ENCODE measurements at regions not wholly inside any gene's neighbourhood (a gene's known extent, or its start where the extent isn't known, plus 50 kb on each side); places are given as distances from the start of the nearest gene placed in this dataset.

DNA sequence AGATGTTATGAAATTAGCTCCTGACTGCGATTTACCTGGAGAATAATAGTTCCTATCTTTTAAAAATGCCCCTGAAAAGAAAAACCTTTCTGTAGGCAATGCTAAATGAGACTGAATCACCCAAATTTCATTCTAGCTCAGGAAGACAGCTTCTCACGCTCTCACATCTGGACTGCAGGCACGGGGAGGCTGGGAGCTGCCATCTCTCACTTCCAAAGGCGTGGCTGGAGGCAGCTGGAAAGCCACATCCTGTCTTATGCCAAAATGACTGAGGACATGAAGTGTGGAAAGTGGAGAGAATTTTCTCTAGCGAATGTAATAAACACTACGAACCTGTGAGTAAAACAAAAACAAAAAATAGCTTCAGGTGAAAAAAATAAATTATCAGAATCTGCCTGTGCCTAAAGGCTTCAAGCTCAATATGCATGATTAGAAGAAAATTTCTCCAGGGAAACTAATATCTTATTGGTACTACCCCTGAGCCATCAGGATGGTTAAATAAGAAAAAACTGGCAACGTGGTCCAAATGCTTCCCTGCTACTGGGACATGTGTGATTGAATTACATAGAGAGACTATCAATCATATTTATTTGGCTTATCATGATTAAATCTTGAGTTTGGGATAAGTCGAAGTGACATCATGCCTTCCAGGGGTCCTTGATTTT lies 58.1 kb upstream of the UBL3 start:
- Histone ChIP-seq H3K4me1 (ENCODE audit: low read length) (no peaks in the 10 kb centered on the region), H2AFZ (ENCODE audit: low read length) (no peak overlapping the region), H3K4me3 (ENCODE audit: low read length) (no peak overlapping the region), H3K9me2 (replicated peaks; ENCODE audit: insufficient read depth, low read length) (no peaks in the 10 kb centered on the region), H3K79me2 (ENCODE audit: low read length) (no peaks in the 10 kb centered on the region), H4K20me1 (ENCODE audit: insufficient read depth, low read depth, low read length) (no peaks in the 10 kb centered on the region), H3K9ac (ENCODE audit: low read length) (no peak overlapping the region), H3K27ac (ENCODE audit: low read length) (no peak overlapping the region), H3K36me3 (ENCODE audit: insufficient read depth, low read length) (no peaks in the 10 kb centered on the region), H3K27me3 (ENCODE audit: low read length) (no peaks in the 10 kb centered on the region), H3K4me2 (ENCODE audit: low read depth, low read length, poor library complexity, severe bottlenecking) (no peak overlapping the region), H3K9me3 (ENCODE audit: low read length) (no peaks in the 10 kb centered on the region)
- no peak for DNase-seq

GRCh38 chr13:29907670-29908069 lies 57.3 kb upstream of the UBL3 start:
- no peak overlapping the region for H3K9ac ChIP-seq (ENCODE audit: low read length)
- H3K79me2 ChIP-seq (ENCODE audit: low read length): no peaks in the 10 kb centered on the region
- no peaks in the 10 kb centered on the region for H3K4me1 ChIP-seq (ENCODE audit: low read length)
- no peaks in the 10 kb centered on the region for H4K20me1 ChIP-seq (ENCODE audit: insufficient read depth, low read depth, low read length)
- no peak overlapping the region for H3K4me3 ChIP-seq (ENCODE audit: low read length)
- no peaks in the 10 kb centered on the region for H3K9me3 ChIP-seq (ENCODE audit: low read length)
- H3K9me2 ChIP-seq (replicated peaks; ENCODE audit: insufficient read depth, low read length): no peaks in the 10 kb centered on the region
- DNase-seq: no peak
- H2AFZ ChIP-seq (ENCODE audit: low read length): no peak overlapping the region
- H3K36me3 ChIP-seq (ENCODE audit: insufficient read depth, low read length): no peaks in the 10 kb centered on the region
- H3K27me3 ChIP-seq (ENCODE audit: low read length): no peaks in the 10 kb centered on the region
- no peak overlapping the region for H3K27ac ChIP-seq (ENCODE audit: low read length)
- no peak overlapping the region for H3K4me2 ChIP-seq (ENCODE audit: low read depth, low read length, poor library complexity, severe bottlenecking)

DNA sequence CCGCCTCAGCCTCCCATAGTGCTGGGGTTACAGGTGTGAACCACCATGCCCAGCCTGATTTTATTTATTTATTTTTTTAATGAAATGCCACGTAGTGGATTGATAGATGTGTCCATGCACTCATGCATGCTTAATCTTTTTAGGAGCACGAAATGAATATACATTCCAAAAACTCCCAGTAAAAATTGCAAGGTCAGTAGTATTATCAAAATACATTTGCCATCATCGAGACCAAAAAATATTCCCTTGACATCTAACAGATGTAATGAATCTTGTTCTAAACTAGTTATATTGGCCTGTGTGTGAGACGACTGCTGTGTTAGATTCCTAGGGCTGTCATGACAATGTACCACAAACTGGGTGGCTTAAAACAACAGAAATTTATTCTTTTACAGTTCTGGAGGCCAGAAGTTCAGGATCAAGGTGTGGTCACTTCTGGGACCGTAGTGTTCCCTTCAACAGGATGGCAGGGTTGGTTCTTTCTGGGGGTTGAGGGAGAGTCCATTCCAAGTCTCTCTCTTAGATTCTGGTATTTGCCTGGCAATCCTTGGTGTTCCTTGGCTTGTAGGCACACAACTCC lies 56.1 kb upstream of the UBL3 start:
- Histone ChIP-seq H3K9ac (ENCODE audit: low read length) (no peak overlapping the region), H3K4me2 (ENCODE audit: low read depth, low read length, poor library complexity, severe bottlenecking) (no peak overlapping the region), H3K36me3 (ENCODE audit: insufficient read depth, low read length) (no peaks in the 10 kb centered on the region), H3K4me3 (ENCODE audit: low read length) (no peak overlapping the region), H3K27ac (ENCODE audit: low read length) (no peak overlapping the region), H4K20me1 (ENCODE audit: insufficient read depth, low read depth, low read length) (no peaks in the 10 kb centered on the region), H3K27me3 (ENCODE audit: low read length) (no peaks in the 10 kb centered on the region), H3K9me2 (replicated peaks; ENCODE audit: insufficient read depth, low read length) (no peaks in the 10 kb centered on the region), H3K9me3 (ENCODE audit: low read length) (no peaks in the 10 kb centered on the region), H3K4me1 (ENCODE audit: low read length) (no peaks in the 10 kb centered on the region), H2AFZ (ENCODE audit: low read length) (no peak overlapping the region), H3K79me2 (ENCODE audit: low read length) (no peaks in the 10 kb centered on the region)
- no peak for DNase-seq

DNA sequence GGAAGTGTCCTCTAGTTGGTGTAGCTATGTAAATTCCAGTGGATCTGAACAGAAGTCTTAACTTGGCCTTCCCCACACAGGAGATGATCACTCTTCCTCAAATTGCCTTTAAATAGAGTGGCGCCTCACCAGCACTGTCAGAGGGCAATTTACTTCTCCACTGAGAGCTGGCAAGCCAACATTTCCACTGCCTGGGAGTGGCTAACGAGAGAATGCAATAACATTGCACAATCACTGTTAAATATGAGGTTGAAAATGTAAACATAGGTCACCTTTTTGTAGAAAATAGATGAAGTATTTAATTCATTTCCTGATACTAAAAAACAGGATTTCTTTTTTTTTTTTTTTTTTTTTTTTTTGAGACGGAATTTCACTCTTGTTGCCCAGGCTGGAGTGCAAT lies 55.4 kb upstream of the UBL3 start:
- Histone ChIP-seq H3K9ac (ENCODE audit: low read length) (no peak overlapping the region), H4K20me1 (ENCODE audit: insufficient read depth, low read depth, low read length) (no peaks in the 10 kb centered on the region), H3K27me3 (ENCODE audit: low read length) (no peaks in the 10 kb centered on the region), H3K9me3 (ENCODE audit: low read length) (no peaks in the 10 kb centered on the region), H3K36me3 (ENCODE audit: insufficient read depth, low read length) (no peaks in the 10 kb centered on the region), H3K27ac (ENCODE audit: low read length) (no peak overlapping the region), H3K4me3 (ENCODE audit: low read length) (no peak overlapping the region), H3K79me2 (ENCODE audit: low read length) (no peaks in the 10 kb centered on the region), H2AFZ (ENCODE audit: low read length) (no peak overlapping the region), H3K4me1 (ENCODE audit: low read length) (no peaks in the 10 kb centered on the region), H3K9me2 (replicated peaks; ENCODE audit: insufficient read depth, low read length) (no peaks in the 10 kb centered on the region), H3K4me2 (ENCODE audit: low read depth, low read length, poor library complexity, severe bottlenecking) (no peak overlapping the region)
- no peak for DNase-seq

DNA sequence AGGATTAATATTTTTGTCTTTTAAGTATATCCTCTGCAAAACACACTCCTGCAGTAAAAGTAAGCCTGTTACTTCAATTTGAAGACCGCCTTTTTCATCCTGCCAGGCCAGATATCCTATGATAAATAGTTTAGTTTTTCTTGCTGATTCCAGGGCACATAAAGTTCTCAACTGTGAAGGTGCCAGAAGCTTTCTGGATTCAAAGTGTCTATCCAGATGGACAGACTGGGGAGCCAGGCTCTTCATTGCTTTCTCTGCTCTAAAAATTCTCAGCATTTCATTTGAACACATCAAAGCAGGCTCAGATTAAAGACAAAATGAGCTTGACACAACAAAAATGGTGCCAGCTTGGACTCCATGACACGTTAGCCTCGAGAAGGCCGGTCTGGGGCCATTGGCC lies 53.6 kb upstream of the UBL3 start:
- no peaks in the 10 kb centered on the region for H3K9me2 ChIP-seq (replicated peaks; ENCODE audit: insufficient read depth, low read length)
- no peaks in the 10 kb centered on the region for H3K36me3 ChIP-seq (ENCODE audit: insufficient read depth, low read length)
- no peak overlapping the region for H3K4me3 ChIP-seq (ENCODE audit: low read length)
- no peaks in the 10 kb centered on the region for H3K27me3 ChIP-seq (ENCODE audit: low read length)
- no peak overlapping the region for H3K9ac ChIP-seq (ENCODE audit: low read length)
- H3K9me3 ChIP-seq (ENCODE audit: low read length): no peaks in the 10 kb centered on the region
- no peaks in the 10 kb centered on the region for H3K79me2 ChIP-seq (ENCODE audit: low read length)
- H4K20me1 ChIP-seq (ENCODE audit: insufficient read depth, low read depth, low read length): no peaks in the 10 kb centered on the region
- H2AFZ ChIP-seq (ENCODE audit: low read length): no peak overlapping the region
- no peaks in the 10 kb centered on the region for H3K4me1 ChIP-seq (ENCODE audit: low read length)
- no peak for DNase-seq
- H3K4me2 ChIP-seq (ENCODE audit: low read depth, low read length, poor library complexity, severe bottlenecking): no peak overlapping the region
- H3K27ac ChIP-seq (ENCODE audit: low read length): no peak overlapping the region

DNA sequence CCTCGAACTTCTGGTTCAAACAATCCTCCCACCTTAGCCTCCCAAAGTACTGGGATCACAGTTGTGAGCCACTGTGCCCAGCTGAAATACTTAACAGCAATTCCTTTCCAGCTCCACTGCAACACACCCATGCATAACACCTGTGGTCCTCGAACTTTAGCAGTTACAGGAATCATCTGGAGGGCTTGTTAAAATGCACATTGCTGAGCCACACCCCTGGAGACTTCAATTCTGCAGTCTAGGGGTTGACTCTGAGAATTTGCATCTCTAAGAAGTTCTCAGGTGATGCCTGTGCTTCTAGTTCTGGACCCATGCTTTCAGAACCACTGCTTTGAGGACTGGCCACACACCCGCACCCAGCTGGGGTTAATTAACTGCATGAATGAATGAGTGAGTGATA lies 53.1 kb upstream of the UBL3 start:
- Histone ChIP-seq H3K79me2 (ENCODE audit: low read length) (no peaks in the 10 kb centered on the region), H3K9ac (ENCODE audit: low read length) (no peak overlapping the region), H3K4me2 (ENCODE audit: low read depth, low read length, poor library complexity, severe bottlenecking) (no peak overlapping the region), H4K20me1 (ENCODE audit: insufficient read depth, low read depth, low read length) (no peaks in the 10 kb centered on the region), H3K36me3 (ENCODE audit: insufficient read depth, low read length) (no peaks in the 10 kb centered on the region), H3K4me3 (ENCODE audit: low read length) (no peak overlapping the region), H3K27ac (ENCODE audit: low read length) (no peak overlapping the region), H3K9me3 (ENCODE audit: low read length) (no peaks in the 10 kb centered on the region), H3K4me1 (ENCODE audit: low read length) (no peaks in the 10 kb centered on the region), H2AFZ (ENCODE audit: low read length) (no peak overlapping the region), H3K9me2 (replicated peaks; ENCODE audit: insufficient read depth, low read length) (no peaks in the 10 kb centered on the region), H3K27me3 (ENCODE audit: low read length) (no peaks in the 10 kb centered on the region)
- no peak for DNase-seq

DNA sequence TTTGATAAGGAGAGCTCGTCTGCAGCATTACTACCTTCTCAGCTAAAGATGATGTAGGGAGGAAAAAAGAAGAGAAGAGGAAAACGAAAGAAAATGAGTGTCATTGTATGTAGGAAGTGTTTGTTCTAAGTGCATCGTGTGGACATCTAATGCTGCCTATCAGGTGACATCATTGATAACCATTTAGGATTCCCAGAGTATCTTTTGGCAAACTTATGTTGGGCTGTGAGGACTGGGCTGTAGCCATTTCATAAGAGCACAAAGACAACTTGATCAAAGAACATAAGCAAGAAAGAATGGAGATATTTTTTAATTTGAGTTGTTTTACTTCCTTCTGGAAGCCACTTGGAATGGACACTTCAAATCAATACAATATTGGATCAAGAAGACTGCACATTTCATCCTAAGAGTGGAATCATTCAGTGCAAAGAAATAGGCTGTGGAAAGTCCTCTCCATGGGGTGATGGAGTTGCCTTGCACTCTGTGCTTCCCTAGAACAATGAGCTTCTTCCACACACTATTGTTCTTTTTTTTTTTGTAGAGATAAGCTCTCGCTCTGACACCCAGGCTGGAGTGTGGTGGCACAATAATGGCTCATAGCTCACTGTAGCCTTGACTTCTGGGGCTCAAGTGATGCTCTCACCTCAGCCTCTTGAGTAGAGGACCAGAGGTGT lies 52.4 kb upstream of the UBL3 start:
- Histone ChIP-seq H3K36me3 (ENCODE audit: insufficient read depth, low read length) (no peaks in the 10 kb centered on the region), H3K4me3 (ENCODE audit: low read length) (no peak overlapping the region), H3K9ac (ENCODE audit: low read length) (no peak overlapping the region), H3K9me3 (ENCODE audit: low read length) (no peaks in the 10 kb centered on the region), H3K9me2 (replicated peaks; ENCODE audit: insufficient read depth, low read length) (no peaks in the 10 kb centered on the region), H3K4me1 (ENCODE audit: low read length) (no peaks in the 10 kb centered on the region), H2AFZ (ENCODE audit: low read length) (no peak overlapping the region), H3K27ac (ENCODE audit: low read length) (no peak overlapping the region), H3K79me2 (ENCODE audit: low read length) (no peaks in the 10 kb centered on the region), H3K27me3 (ENCODE audit: low read length) (no peaks in the 10 kb centered on the region), H4K20me1 (ENCODE audit: insufficient read depth, low read depth, low read length) (no peaks in the 10 kb centered on the region), H3K4me2 (ENCODE audit: low read depth, low read length, poor library complexity, severe bottlenecking) (no peak overlapping the region)
- DNase-seq: no peak

DNA sequence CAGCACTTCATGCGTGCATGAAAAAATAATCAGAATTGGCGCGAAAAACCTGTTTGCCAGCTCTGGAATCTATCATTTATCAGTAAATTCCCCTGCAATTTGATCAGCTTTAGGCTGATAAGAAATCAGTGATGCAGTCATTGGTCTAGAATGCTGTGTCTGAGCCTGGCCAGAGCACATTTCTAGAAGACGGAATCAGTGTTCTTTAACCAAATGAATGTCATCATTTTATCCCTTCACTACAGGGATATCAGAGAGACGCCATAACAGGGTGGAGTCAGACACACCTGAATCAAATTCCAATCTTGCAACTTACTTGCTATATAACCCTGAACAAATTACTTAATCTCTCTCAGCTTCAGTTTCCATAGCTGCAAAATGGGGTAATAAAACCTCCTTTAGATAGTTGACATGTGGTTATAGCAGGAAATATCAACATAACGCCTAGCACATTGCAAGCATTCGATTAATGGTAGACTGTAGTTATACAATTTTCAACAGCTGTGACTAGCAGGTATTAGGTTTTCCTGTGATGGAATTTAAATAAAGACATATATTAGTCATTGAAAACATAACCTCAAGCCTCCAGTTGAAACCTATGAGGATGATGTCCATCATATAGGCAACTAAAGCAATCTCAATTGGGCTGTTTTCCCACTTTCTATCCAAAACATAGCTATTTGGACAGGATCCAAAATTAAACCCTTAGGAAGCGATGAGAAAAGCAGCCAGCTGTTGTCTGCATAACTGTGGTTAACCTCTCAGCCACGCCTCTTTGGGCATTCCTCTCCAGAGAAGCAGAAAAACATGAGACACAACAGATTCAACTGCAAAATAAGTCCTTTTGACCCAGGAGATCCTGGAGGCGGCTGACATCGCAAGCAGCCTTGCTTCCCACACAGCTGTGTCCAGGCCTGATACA lies 51.6 kb upstream of the UBL3 start:
- Histone ChIP-seq H3K79me2 (ENCODE audit: low read length) (no peaks in the 10 kb centered on the region), H3K4me2 (ENCODE audit: low read depth, low read length, poor library complexity, severe bottlenecking) (no peak overlapping the region), H2AFZ (ENCODE audit: low read length) (no peak overlapping the region), H3K9me2 (replicated peaks; ENCODE audit: insufficient read depth, low read length) (no peaks in the 10 kb centered on the region), H3K27me3 (ENCODE audit: low read length) (no peaks in the 10 kb centered on the region), H3K9ac (ENCODE audit: low read length) (no peak overlapping the region), H3K36me3 (ENCODE audit: insufficient read depth, low read length) (no peaks in the 10 kb centered on the region), H3K4me3 (ENCODE audit: low read length) (no peak overlapping the region), H3K9me3 (ENCODE audit: low read length) (no peaks in the 10 kb centered on the region), H3K27ac (ENCODE audit: low read length) (no peak overlapping the region), H3K4me1 (ENCODE audit: low read length) (no peaks in the 10 kb centered on the region), H4K20me1 (ENCODE audit: insufficient read depth, low read depth, low read length) (no peaks in the 10 kb centered on the region)
- no peak for DNase-seq

Measured in Karpas-422 (cell line).